ENCODE measurements at regions not wholly inside any gene's neighbourhood (a gene's known extent, or its start where the extent isn't known, plus 50 kb on each side); places are given as distances from the start of the nearest gene placed in this dataset.

DNA sequence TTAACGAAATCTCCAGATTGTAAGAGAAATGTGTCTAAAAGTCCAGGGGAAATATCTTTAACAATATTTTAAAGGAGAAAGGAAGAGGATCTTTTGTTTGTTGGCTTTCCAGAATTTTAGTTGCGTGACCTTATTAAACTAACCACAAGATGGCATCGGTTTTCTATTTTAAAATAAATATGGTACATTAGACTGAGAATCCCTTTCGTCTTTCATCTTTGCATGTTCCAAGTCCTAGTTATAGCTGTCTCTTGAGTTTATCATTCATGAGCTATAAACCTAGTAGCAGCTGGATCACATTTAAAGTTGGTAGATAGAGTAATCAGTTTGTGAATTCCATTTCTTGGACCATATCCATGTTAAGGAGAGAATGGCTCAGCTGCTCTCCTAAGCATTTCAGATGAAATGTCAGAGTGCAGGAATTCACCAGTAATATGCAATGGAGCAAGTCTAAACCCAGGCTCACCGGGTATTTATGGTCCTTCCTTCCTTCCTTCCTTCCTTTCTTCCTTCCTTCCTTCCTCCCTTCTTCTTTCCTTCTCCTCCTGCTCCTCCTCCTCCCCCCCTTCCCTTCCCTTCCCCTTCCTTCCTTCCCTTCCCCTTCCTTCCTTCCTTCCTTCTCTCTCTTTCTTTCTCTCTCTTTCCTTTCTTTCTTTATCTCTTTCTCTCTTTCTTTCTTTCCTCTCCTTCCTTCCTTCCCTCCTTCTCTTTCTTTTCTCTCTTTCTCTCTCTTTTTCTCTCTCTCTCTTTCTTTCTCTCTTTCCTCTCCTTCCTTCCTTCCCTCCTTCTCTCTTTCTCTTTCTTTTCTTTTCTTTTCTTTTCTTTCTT is 57.8 kb upstream of the RAB18 start:
- TF ChIP-seq MAX (IDR thresholded peaks at IDR 0.05) (no peak), JUND (IDR thresholded peaks at IDR 0.05) (no peak), RAD21 (IDR thresholded peaks at IDR 0.05) (peak; percentile 66 to 78), TAF1 (conservative IDR thresholded peaks at IDR 0.05) (no peak), RXRA (IDR thresholded peaks at IDR 0.05) (no peak)
- TF ChIP-seq, protein P1, sequence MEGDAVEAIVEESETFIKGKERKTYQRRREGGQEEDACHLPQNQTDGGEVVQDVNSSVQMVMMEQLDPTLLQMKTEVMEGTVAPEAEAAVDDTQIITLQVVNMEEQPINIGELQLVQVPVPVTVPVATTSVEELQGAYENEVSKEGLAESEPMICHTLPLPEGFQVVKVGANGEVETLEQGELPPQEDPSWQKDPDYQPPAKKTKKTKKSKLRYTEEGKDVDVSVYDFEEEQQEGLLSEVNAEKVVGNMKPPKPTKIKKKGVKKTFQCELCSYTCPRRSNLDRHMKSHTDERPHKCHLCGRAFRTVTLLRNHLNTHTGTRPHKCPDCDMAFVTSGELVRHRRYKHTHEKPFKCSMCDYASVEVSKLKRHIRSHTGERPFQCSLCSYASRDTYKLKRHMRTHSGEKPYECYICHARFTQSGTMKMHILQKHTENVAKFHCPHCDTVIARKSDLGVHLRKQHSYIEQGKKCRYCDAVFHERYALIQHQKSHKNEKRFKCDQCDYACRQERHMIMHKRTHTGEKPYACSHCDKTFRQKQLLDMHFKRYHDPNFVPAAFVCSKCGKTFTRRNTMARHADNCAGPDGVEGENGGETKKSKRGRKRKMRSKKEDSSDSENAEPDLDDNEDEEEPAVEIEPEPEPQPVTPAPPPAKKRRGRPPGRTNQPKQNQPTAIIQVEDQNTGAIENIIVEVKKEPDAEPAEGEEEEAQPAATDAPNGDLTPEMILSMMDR (IDR thresholded peaks at IDR 0.05; ENCODE audit: low read depth, low read length, missing input control) = peak; percentile 39

Measured in liver (tissue), 3 donors.